ENCODE measurements at regions not wholly inside any gene's neighbourhood (a gene's known extent, or its start where the extent isn't known, plus 50 kb on each side); places are given as distances from the start of the nearest gene placed in this dataset.

DNA sequence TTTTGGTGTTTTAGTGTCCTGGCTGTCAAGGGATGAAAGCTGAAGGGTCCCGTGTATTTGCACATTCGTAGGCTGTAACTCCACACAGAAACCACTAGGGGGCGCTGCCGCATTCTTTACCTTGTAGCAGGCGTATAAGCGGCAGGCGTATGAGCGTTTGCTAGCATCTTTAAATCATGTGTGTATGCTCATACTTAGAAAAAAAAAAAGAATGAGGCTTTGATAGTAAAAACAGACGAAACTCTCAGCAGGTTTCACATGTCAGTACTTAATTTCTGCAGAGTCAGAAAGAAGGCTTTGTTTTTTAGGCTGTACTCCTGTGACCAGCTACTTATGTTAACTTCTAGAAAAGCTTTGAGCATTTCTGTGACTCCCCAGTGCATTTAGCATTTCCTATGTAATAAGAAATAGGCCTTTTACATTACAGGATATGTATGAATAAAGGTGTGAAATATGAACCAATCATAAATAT, 218.8 kb upstream of the ADAMTSL1 start:
- no peaks in the 10 kb centered on the region for H3K9me3 ChIP-seq
- intact Hi-C loops (cut with DNase I), result loop anchor here (10.0 kb wide), 1 partner anchor 770 kb away; no protein-coding TSS in a partner anchor
- WGBS, 2 donors, result 1 to 2% methylated on average over 9 of the region's 9 CpGs
- H3K27ac ChIP-seq, result no peak overlapping the region
- H3K4me1 ChIP-seq, result no peaks in the 10 kb centered on the region
- H3K4me3 ChIP-seq, result no peak overlapping the region
- peak; percentile 75 for ATAC-seq
- no peaks in the 10 kb centered on the region for H3K36me3 ChIP-seq (replicated peaks in 1 of 2; ENCODE audit: insufficient read depth in 1 of 2, low read depth in 2 of 2)
- peak; percentile 73 to 78 (median 74) for DNase-seq
- TF ChIP-seq, protein P1, sequence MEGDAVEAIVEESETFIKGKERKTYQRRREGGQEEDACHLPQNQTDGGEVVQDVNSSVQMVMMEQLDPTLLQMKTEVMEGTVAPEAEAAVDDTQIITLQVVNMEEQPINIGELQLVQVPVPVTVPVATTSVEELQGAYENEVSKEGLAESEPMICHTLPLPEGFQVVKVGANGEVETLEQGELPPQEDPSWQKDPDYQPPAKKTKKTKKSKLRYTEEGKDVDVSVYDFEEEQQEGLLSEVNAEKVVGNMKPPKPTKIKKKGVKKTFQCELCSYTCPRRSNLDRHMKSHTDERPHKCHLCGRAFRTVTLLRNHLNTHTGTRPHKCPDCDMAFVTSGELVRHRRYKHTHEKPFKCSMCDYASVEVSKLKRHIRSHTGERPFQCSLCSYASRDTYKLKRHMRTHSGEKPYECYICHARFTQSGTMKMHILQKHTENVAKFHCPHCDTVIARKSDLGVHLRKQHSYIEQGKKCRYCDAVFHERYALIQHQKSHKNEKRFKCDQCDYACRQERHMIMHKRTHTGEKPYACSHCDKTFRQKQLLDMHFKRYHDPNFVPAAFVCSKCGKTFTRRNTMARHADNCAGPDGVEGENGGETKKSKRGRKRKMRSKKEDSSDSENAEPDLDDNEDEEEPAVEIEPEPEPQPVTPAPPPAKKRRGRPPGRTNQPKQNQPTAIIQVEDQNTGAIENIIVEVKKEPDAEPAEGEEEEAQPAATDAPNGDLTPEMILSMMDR (IDR thresholded peaks at IDR 0.05), result peak; percentile 62 to 98 (median 81)
- TF ChIP-seq POLR2A (IDR thresholded peaks at IDR 0.05), result no peak
- H3K27me3 ChIP-seq, result no peaks in the 10 kb centered on the region

DNA sequence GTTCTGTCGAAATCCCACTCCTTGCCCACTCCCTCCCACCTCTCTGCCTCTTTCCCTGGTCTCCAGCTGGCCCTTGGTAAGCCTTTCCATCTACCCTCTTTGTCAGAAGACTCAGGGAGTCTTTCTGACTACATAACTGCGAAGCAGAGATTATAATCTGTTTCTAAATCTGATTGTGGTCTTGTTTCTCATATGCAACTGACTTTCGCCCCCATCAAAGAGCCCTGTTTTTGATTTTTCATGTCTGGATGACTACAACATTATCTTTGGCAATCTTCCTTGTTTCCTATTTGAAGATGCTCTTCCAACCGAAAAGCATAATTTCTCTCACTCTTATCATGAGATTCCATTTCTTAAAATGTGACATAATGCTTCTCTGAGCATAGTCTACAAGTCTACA, 218.2 kb upstream of the ADAMTSL1 start:
- Histone ChIP-seq H3K27me3 (no peaks in the 10 kb centered on the region), H3K27ac (no peak overlapping the region), H3K36me3 (replicated peaks in 1 of 2; ENCODE audit: insufficient read depth in 1 of 2, low read depth in 2 of 2) (no peaks in the 10 kb centered on the region), H3K4me1 (no peaks in the 10 kb centered on the region), H3K9me3 (no peaks in the 10 kb centered on the region), H3K4me3 (no peak overlapping the region)
- 36 to 42% methylated on average over 4 of the region's 4 CpGs for WGBS, 2 donors
- TF ChIP-seq POLR2A (IDR thresholded peaks at IDR 0.05), result no peak
- TF ChIP-seq, protein P1 (IDR thresholded peaks at IDR 0.05), result no peak
- DNase-seq, result no peak
- intact Hi-C loops (cut with DNase I), result loop anchor here (10.0 kb wide), 1 partner anchor 769 kb away; no protein-coding TSS in a partner anchor
- no peak for ATAC-seq

DNA sequence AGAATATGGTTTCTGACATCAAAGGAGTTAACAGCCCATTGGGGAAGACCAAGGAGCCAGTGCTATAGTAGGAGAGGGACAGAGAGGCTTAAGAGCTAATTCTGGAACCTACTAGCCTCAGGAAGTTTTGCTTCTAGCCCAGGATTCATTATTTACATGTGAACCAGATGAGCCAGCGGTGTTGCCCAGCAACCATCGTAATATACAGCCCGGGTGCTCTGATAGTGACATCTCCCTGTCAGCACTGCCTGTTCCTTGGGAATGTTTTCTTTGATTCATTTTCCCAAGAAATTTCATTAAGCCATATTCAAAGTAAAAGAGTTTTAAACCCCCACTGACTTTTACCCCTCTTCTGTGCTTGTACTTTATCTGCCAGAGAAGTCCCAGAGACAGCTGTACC, 217.4 kb upstream of the ADAMTSL1 start:
- intact Hi-C loops (cut with DNase I), result loop anchor here (10.0 kb wide), 1 partner anchor 768 kb away; no protein-coding TSS in a partner anchor
- no peak for TF ChIP-seq POLR2A (IDR thresholded peaks at IDR 0.05)
- TF ChIP-seq, protein P1 (IDR thresholded peaks at IDR 0.05), result no peak
- DNase-seq (no peak), ATAC-seq (no peak)
- WGBS, 2 donors, result 46% methylated on average over 3 of the region's 3 CpGs
- H3K4me1 ChIP-seq, result no peaks in the 10 kb centered on the region
- H3K27ac ChIP-seq, result no peak overlapping the region
- no peaks in the 10 kb centered on the region for H3K9me3 ChIP-seq
- H3K36me3 ChIP-seq (replicated peaks in 1 of 2; ENCODE audit: insufficient read depth in 1 of 2, low read depth in 2 of 2), result no peaks in the 10 kb centered on the region
- H3K4me3 ChIP-seq, result no peak overlapping the region
- H3K27me3 ChIP-seq, result no peaks in the 10 kb centered on the region

DNA sequence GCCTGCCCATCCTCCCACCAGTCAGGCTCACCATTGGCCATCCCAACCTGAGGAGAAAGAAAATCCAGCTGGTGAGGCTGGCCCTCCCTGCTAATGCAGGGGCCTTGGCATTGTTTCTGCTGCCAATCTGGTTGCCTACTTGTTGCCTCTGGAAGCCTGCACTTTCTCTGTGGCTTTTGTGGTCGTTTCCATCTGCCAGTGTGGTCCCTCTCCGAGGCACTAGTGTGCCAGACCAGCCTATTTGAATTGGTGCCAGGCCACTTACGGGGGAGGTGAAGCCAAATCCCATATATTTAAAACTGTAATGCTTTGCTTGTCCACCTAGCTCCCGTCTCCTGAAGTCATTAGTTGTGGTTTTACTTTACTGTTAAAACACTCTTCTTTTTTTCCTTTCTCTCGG, 213.4 kb upstream of the ADAMTSL1 start:
- H3K27ac ChIP-seq, result no peak overlapping the region
- H3K4me1 ChIP-seq, result no peaks in the 10 kb centered on the region
- WGBS, 2 donors, result 61 to 78% methylated on average over 5 of the region's 5 CpGs
- H3K27me3 ChIP-seq, result no peaks in the 10 kb centered on the region
- DNase-seq (no peak), ATAC-seq (no peak)
- TF ChIP-seq POLR2A (IDR thresholded peaks at IDR 0.05), result no peak
- TF ChIP-seq, protein P1 (IDR thresholded peaks at IDR 0.05), result no peak
- intact Hi-C loops (cut with DNase I), result no loop called here
- H3K4me3 ChIP-seq, result no peak overlapping the region
- H3K36me3 ChIP-seq (replicated peaks in 1 of 2; ENCODE audit: insufficient read depth in 1 of 2, low read depth in 2 of 2), result no peaks in the 10 kb centered on the region
- no peaks in the 10 kb centered on the region for H3K9me3 ChIP-seq

DNA sequence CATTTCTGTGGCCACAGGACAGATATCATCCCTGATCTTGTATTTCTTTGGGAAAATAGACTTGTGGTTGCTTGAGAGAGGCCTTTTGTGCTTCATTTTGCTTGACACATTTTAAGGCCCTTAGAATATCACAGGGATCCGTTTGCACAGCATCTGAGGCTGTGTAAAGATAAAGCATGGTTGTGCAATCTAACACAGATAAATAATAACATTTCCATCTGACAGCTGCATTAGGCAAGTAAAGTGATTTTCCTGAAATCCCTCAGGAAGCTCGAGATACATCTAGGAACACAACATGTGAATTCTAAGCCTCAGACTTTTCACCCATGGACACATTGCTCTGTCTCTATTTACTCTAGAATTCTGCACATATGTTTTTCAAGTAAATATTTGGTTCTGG, 212.8 kb upstream of the ADAMTSL1 start:
- no peak for DNase-seq
- H3K27ac ChIP-seq, result no peak overlapping the region
- TF ChIP-seq, protein P1 (IDR thresholded peaks at IDR 0.05), result no peak
- no peak for TF ChIP-seq POLR2A (IDR thresholded peaks at IDR 0.05)
- no peaks in the 10 kb centered on the region for H3K36me3 ChIP-seq (replicated peaks in 1 of 2; ENCODE audit: insufficient read depth in 1 of 2, low read depth in 2 of 2)
- H3K27me3 ChIP-seq, result no peaks in the 10 kb centered on the region
- no peaks in the 10 kb centered on the region for H3K4me1 ChIP-seq
- intact Hi-C loops (cut with DNase I), result no loop called here
- 21% methylated on average over 2 of the region's 2 CpGs for WGBS, 2 donors
- H3K9me3 ChIP-seq, result no peaks in the 10 kb centered on the region
- no peak for ATAC-seq
- no peak overlapping the region for H3K4me3 ChIP-seq
